ENCODE measurements at regions not wholly inside any gene's neighbourhood (a gene's known extent, or its start where the extent isn't known, plus 50 kb on each side); places are given as distances from the start of the nearest gene placed in this dataset.

DNA sequence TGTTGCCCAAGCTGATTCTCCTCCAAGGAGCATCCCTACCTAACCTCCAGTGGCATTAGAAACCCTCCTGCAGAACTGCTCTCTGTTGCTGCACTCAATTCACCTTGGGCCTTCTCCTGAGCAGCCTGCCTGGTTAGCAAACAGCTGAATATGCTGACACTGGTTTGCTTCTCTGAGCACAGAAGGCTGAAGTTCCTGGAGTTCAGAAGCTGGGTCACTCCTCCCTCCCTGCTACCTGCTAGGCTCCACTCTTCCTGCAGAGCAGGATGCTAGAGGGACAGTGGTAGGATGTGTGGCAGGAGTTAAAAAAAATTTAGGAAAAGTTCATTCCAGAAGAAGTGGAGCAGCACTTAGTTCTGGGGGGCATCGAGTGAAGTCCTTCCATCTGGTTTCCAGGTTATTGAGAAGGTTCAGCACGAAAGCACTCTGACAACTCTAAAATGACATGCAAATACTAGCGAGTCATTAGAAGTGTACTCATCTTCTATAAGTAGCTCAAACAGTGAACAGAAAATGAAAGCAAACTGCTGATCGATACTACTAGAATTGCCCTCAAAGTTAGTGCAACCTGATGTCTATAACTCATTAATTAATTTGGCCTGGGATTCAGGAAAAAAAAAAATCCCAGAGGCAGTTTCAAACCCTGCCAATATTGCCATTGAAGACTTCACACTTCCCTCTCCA is 293.7 kb downstream of the POU4F1 start:
- Histone ChIP-seq H2AFZ (ENCODE audit: low read depth, low read length) (no peak overlapping the region), H3K27me3 (ENCODE audit: control insufficient read depth in 2 of 2, insufficient read depth in 2 of 2, low read length in 2 of 2) (peaks cover 6 to 9% of the 10 kb centered on the region in 2 experiments), H3K9me3 (replicated peaks; ENCODE audit: control insufficient read depth, insufficient read depth, low read length) (no peaks in the 10 kb centered on the region), H3K9me1 (replicated peaks; ENCODE audit: control insufficient read depth, extremely low read depth, insufficient read depth, low read length) (no peaks in the 10 kb centered on the region), H3K4me2 (ENCODE audit: insufficient read depth, low read length) (no peak overlapping the region), H3K27ac (ENCODE audit: insufficient read depth, low read depth, low read length) (no peak overlapping the region), H3K79me2 (ENCODE audit: control insufficient read depth, insufficient read depth, low read length) (no peaks in the 10 kb centered on the region), H4K20me1 (replicated peaks; ENCODE audit: control insufficient read depth, extremely low read depth, insufficient read depth, low read length) (no peaks in the 10 kb centered on the region), H3K9ac (replicated peaks; ENCODE audit: extremely low read depth, insufficient read depth, low read length) (no peak overlapping the region), H3K4me1 (ENCODE audit: control insufficient read depth, extremely low read depth, insufficient read depth, low read length) (no peaks in the 10 kb centered on the region), H3K36me3 (ENCODE audit: control insufficient read depth in 2 of 2, extremely low read depth in 1 of 2, insufficient read depth in 2 of 2, low read length in 2 of 2) (no peaks in the 10 kb centered on the region), H3K4me3 (replicated peaks in 1 of 3; ENCODE audit: insufficient read depth in 1 of 3, low read depth in 1 of 3, low read length in 3 of 3) (no peak overlapping the region)
- TF ChIP-seq, protein P1, sequence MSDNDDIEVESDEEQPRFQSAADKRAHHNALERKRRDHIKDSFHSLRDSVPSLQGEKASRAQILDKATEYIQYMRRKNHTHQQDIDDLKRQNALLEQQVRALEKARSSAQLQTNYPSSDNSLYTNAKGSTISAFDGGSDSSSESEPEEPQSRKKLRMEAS (IDR thresholded peaks at IDR 0.05; ENCODE audit: insufficient read depth, insufficient read length): no peak
- TF ChIP-seq, protein P2, sequence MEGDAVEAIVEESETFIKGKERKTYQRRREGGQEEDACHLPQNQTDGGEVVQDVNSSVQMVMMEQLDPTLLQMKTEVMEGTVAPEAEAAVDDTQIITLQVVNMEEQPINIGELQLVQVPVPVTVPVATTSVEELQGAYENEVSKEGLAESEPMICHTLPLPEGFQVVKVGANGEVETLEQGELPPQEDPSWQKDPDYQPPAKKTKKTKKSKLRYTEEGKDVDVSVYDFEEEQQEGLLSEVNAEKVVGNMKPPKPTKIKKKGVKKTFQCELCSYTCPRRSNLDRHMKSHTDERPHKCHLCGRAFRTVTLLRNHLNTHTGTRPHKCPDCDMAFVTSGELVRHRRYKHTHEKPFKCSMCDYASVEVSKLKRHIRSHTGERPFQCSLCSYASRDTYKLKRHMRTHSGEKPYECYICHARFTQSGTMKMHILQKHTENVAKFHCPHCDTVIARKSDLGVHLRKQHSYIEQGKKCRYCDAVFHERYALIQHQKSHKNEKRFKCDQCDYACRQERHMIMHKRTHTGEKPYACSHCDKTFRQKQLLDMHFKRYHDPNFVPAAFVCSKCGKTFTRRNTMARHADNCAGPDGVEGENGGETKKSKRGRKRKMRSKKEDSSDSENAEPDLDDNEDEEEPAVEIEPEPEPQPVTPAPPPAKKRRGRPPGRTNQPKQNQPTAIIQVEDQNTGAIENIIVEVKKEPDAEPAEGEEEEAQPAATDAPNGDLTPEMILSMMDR (IDR thresholded peaks at IDR 0.05; ENCODE audit: extremely low read depth in 1 of 2, insufficient read depth in 1 of 2, low read depth in 1 of 2, low read length in 2 of 2): no peak
- TF ChIP-seq FOS (IDR thresholded peaks at IDR 0.05; ENCODE audit: borderline replicate concordance, insufficient read depth, low read length): no peak
- TF ChIP-seq POLR2AphosphoS5 (IDR thresholded peaks at IDR 0.05; ENCODE audit: insufficient read depth, low read depth, low read length): no peak
- TF ChIP-seq MYC (IDR thresholded peaks at IDR 0.05; ENCODE audit: low read depth, low read length): no peak
- TF ChIP-seq EZH2 (IDR thresholded peaks at IDR 0.05; ENCODE audit: borderline replicate concordance, low read depth, low read length, severe bottlenecking): no peak
- TF ChIP-seq JUN (IDR thresholded peaks at IDR 0.05; ENCODE audit: borderline replicate concordance, insufficient read depth, insufficient read length, low read depth): no peak
- TF ChIP-seq POLR2A (IDR thresholded peaks at IDR 0.05; ENCODE audit: low read depth, low read length): no peak
- no peak for TF ChIP-seq GATA2 (IDR thresholded peaks at IDR 0.05; ENCODE audit: insufficient read depth, insufficient read length, low read depth, low read length)
- intact Hi-C loops (cut with micrococcal nuclease): no loop called here
- BruUV-seq (replicated peaks): no TSS peak
- DNase-seq (ENCODE audit: low read depth, low spot score): no peak
- dilution Hi-C loops (cut with MboI; ENCODE audit: extremely low pct_ligation_motif_present, low sequenced_read_pairs): no loop called here
- FAIRE-seq: no peak
- POLR2A ChIA-PET: no interaction called here
- CTCF ChIA-PET: interaction anchor here (1.3 to 2.1 kb wide), 2 partner anchors 10 to 12 kb away, joined by 3 to 5 read pairs; no protein-coding TSS in a partner anchor
